ENCODE measurements at regions not wholly inside any gene's neighbourhood (a gene's known extent, or its start where the extent isn't known, plus 50 kb on each side); places are given as distances from the start of the nearest gene placed in this dataset.

- H3K27me3 ChIP-seq (ENCODE audit: insufficient read depth, low read depth), result no peaks in the 10 kb centered on the region
- H3K4me2 ChIP-seq, result no peak overlapping the region
- no peaks in the 10 kb centered on the region for H3K36me3 ChIP-seq (ENCODE audit: insufficient read depth)
- no peak overlapping the region for H3K9ac ChIP-seq
- no peak overlapping the region for H2AFZ ChIP-seq (ENCODE audit: low read depth)
- H3K27ac ChIP-seq, result no peak overlapping the region
- H3K79me2 ChIP-seq (ENCODE audit: insufficient read depth, low read depth), result no peaks in the 10 kb centered on the region
- H3K4me1 ChIP-seq (ENCODE audit: low read depth, poor library complexity, severe bottlenecking), result no peaks in the 10 kb centered on the region
- no peaks in the 10 kb centered on the region for H4K20me1 ChIP-seq (ENCODE audit: insufficient read depth)
- no peak for TF ChIP-seq CTCF (conservative IDR thresholded peaks at IDR 0.05; ENCODE audit: low read depth, low read length)
- H3K4me3 ChIP-seq (IDR thresholded peaks at IDR 0.05; ENCODE audit: insufficient read depth, low read depth, low read length), result no peak overlapping the region
These were observed 380.7 kb upstream of the PMFBP1 start for GRCh38 chr16:72552654-72553053.

- Histone ChIP-seq H3K4me2 (no peak overlapping the region), H3K4me1 (ENCODE audit: low read depth, poor library complexity, severe bottlenecking) (no peaks in the 10 kb centered on the region), H3K36me3 (ENCODE audit: insufficient read depth) (no peaks in the 10 kb centered on the region), H2AFZ (ENCODE audit: low read depth) (no peak overlapping the region), H4K20me1 (ENCODE audit: insufficient read depth) (no peaks in the 10 kb centered on the region), H3K79me2 (ENCODE audit: insufficient read depth, low read depth) (no peaks in the 10 kb centered on the region), H3K4me3 (IDR thresholded peaks at IDR 0.05; ENCODE audit: insufficient read depth, low read depth, low read length) (no peak overlapping the region), H3K9ac (no peak overlapping the region), H3K27ac (no peak overlapping the region), H3K27me3 (ENCODE audit: insufficient read depth, low read depth) (no peaks in the 10 kb centered on the region)
- TF ChIP-seq CTCF (conservative IDR thresholded peaks at IDR 0.05; ENCODE audit: low read depth, low read length), result no peak
These were observed 379.7 kb upstream of the PMFBP1 start for GRCh38 chr16:72551649-72552048.

DNA sequence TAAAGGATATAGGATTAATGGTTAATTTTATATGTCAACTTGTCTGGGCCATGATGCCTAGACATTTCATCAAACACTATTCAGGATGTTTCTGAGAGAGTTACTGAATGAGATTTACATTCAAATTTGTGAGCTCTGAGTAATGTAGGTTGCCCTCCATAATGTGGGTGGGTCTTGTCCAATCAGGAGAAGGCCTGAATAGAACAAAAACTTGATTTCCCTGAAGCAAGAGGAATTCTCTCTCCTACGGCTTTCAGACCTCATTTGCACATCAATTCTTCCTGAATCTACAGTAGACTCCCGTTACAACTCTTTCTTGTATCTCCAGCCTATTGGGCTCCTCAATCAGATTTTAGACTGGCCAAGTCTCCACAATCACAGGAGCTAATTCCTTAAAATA lies 377.9 kb upstream of the PMFBP1 start:
- Histone ChIP-seq H3K79me2 (ENCODE audit: insufficient read depth, low read depth) (no peaks in the 10 kb centered on the region), H3K4me3 (IDR thresholded peaks at IDR 0.05; ENCODE audit: insufficient read depth, low read depth, low read length) (no peak overlapping the region), H3K36me3 (ENCODE audit: insufficient read depth) (no peaks in the 10 kb centered on the region), H3K27me3 (ENCODE audit: insufficient read depth, low read depth) (no peaks in the 10 kb centered on the region), H3K9ac (no peak overlapping the region), H4K20me1 (ENCODE audit: insufficient read depth) (no peaks in the 10 kb centered on the region), H3K4me2 (no peak overlapping the region), H2AFZ (ENCODE audit: low read depth) (no peak overlapping the region), H3K4me1 (ENCODE audit: low read depth, poor library complexity, severe bottlenecking) (no peaks in the 10 kb centered on the region), H3K27ac (no peak overlapping the region)
- no peak for TF ChIP-seq CTCF (conservative IDR thresholded peaks at IDR 0.05; ENCODE audit: low read depth, low read length)

GRCh38 chr16:72542102-72542501 lies 370.1 kb upstream of the PMFBP1 start:
- TF ChIP-seq CTCF (conservative IDR thresholded peaks at IDR 0.05; ENCODE audit: low read depth, low read length), result no peak
- Histone ChIP-seq H3K36me3 (ENCODE audit: insufficient read depth) (no peaks in the 10 kb centered on the region), H3K4me3 (IDR thresholded peaks at IDR 0.05; ENCODE audit: insufficient read depth, low read depth, low read length) (no peak overlapping the region), H3K4me1 (ENCODE audit: low read depth, poor library complexity, severe bottlenecking) (no peaks in the 10 kb centered on the region), H3K27me3 (ENCODE audit: insufficient read depth, low read depth) (no peaks in the 10 kb centered on the region), H3K79me2 (ENCODE audit: insufficient read depth, low read depth) (no peaks in the 10 kb centered on the region), H4K20me1 (ENCODE audit: insufficient read depth) (no peaks in the 10 kb centered on the region), H3K4me2 (no peak overlapping the region), H2AFZ (ENCODE audit: low read depth) (no peak overlapping the region), H3K9ac (no peak overlapping the region), H3K27ac (no peak overlapping the region)

DNA sequence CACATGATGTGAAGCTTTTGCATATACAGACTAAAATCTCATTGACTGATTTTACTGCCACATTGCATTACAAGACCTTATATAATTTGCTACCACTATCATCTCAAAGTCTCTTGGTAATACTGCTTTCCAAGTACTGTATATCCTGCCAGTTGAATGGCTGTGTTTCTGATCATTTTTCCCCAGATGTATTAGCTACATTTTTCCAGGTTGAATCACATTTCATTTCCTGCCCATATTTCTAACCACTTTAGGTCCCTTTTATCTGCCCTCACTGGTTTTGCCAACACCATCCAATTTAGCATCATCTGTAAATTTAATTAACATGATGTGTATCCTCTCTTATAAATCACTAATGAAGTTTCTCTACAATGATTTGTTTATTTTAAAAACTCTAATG lies 365.7 kb upstream of the PMFBP1 start:
- Histone ChIP-seq H3K4me2 (no peak overlapping the region), H3K9ac (no peak overlapping the region), H3K79me2 (ENCODE audit: insufficient read depth, low read depth) (no peaks in the 10 kb centered on the region), H3K4me3 (IDR thresholded peaks at IDR 0.05; ENCODE audit: insufficient read depth, low read depth, low read length) (no peak overlapping the region), H3K4me1 (ENCODE audit: low read depth, poor library complexity, severe bottlenecking) (no peaks in the 10 kb centered on the region), H4K20me1 (ENCODE audit: insufficient read depth) (no peaks in the 10 kb centered on the region), H3K27me3 (ENCODE audit: insufficient read depth, low read depth) (no peaks in the 10 kb centered on the region), H3K36me3 (ENCODE audit: insufficient read depth) (no peaks in the 10 kb centered on the region), H2AFZ (ENCODE audit: low read depth) (no peak overlapping the region), H3K27ac (no peak overlapping the region)
- TF ChIP-seq CTCF (conservative IDR thresholded peaks at IDR 0.05; ENCODE audit: low read depth, low read length), result no peak
